Activated B cell treated with CpG ODN at 0.5 μM for 24 hours (primary cell): ENCODE measurements at regions not wholly inside any gene's neighbourhood (a gene's known extent, or its start where the extent isn't known, plus 50 kb on each side); places are given as distances from the start of the nearest gene placed in this dataset.

Experiments used
- ATAC-seq: fragments of 200-7000 bp; cut with Tn5 transposase; one replicate; pipeline ENCODE4 v1.10.0; 2021; ENCODE audit warnings: low read depth, mild to moderate bottlenecking, moderate library complexity
- CTCF ChIA-PET: fragments of 350-600 bp; sonication (Branson Sonifier 250); formaldehyde crosslinking; loops from one replicate; lab custom pipeline; 2021; ENCODE audit warnings: antibody characterized with exemption; lab: Charles Lee
- POLR2A ChIA-PET: fragments of 350-600 bp; sonication (Branson Sonifier 250); formaldehyde crosslinking; loops from one replicate; lab custom pipeline; 2021; ENCODE audit warnings: antibody characterized with exemption; lab: Charles Lee
- DNase-seq: peaks from one replicate; pipeline ENCODE4 v3.0.0; 2022
- H3K27ac Mint-ChIP-seq: one replicate; pipeline ENCODE4 v1.8.0; 2020; ENCODE audit warnings: mixed read lengths
- H3K27me3 Mint-ChIP-seq: one replicate; pipeline ENCODE4 v1.8.0; 2021; ENCODE audit warnings: mixed read lengths
- H3K36me3 Mint-ChIP-seq: one replicate; pipeline ENCODE4 v1.8.0; 2021; ENCODE audit warnings: low read depth, mixed read lengths
- H3K4me1 Mint-ChIP-seq: one replicate; pipeline ENCODE4 v1.8.0; 2021; ENCODE audit warnings: mixed read lengths
- H3K4me3 Mint-ChIP-seq: one replicate; pipeline ENCODE4 v1.8.0; 2020; ENCODE audit warnings: mild to moderate bottlenecking, mixed read lengths
- H3K9me3 Mint-ChIP-seq: one replicate; pipeline ENCODE4 v1.8.0; 2020; ENCODE audit warnings: mixed read lengths
- intact Hi-C: fragments of 100-400 bp; cut with micrococcal nuclease; formaldehyde crosslinking; loops from one replicate; pipeline ENCODE4 v1.15.1; 2024
- TF ChIP-seq, protein P1 (sequence below): fragments of 200-600 bp; IDR thresholded peaks from one replicate; pipeline ENCODE4 v1.8.0; 2022; ENCODE audit warnings: antibody characterized with exemption, mild to moderate bottlenecking

DNA sequence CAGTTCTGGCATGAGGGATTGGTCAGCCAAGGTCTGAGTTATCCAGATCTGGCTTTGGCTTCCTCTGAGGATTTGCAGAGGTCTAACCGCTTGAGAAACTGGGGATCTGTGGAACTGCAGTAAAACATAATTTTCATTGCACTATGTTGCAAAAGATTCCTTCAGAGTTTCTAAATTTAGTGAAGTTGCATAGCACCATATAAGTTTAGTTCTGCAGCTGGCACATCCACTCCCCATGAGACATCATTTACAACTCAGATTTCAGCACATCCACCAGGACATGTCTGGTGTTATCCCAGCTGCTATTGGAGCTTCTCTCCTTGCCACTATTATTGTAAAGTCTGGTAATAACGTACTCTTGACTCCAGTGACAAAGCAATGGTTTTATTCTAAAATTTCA, 181.5 kb downstream of the CWF19L2 start:
- Mint-ChIP-seq H3K4me1 (no peaks in the 10 kb centered on the region), H3K36me3 (no peaks in the 10 kb centered on the region), H3K9me3 (peaks cover 5% of the 10 kb centered on the region), H3K4me3 (no peak overlapping the region), H3K27ac (no peak overlapping the region), H3K27me3 (no peaks in the 10 kb centered on the region)
- DNase-seq (no peak), ATAC-seq (no peak)
- TF ChIP-seq, protein P1, sequence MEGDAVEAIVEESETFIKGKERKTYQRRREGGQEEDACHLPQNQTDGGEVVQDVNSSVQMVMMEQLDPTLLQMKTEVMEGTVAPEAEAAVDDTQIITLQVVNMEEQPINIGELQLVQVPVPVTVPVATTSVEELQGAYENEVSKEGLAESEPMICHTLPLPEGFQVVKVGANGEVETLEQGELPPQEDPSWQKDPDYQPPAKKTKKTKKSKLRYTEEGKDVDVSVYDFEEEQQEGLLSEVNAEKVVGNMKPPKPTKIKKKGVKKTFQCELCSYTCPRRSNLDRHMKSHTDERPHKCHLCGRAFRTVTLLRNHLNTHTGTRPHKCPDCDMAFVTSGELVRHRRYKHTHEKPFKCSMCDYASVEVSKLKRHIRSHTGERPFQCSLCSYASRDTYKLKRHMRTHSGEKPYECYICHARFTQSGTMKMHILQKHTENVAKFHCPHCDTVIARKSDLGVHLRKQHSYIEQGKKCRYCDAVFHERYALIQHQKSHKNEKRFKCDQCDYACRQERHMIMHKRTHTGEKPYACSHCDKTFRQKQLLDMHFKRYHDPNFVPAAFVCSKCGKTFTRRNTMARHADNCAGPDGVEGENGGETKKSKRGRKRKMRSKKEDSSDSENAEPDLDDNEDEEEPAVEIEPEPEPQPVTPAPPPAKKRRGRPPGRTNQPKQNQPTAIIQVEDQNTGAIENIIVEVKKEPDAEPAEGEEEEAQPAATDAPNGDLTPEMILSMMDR = no peak
- ChIA-PET CTCF (no interaction called here), POLR2A (no interaction called here)
- intact Hi-C loops = no loop called here

DNA sequence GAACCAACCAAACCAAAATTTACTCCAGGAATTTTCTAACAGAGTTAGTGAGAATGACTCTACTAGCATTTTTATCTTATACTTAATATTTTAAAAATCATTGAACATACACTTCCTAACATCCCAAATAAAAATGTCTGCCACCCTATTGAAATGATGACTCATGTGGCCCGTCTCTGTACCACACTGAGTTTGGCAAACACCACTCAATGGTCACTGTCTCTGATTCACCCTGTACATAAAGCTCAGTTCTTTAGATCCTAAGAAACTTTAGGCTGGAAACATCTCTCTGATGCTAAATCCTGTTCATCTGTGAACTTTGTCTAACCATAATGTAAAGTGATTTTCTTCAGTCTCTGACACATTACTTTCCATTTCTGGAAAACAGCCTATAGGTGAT, 182.0 kb downstream of the CWF19L2 start:
- CTCF ChIA-PET = no interaction called here
- DNase-seq (no peak), ATAC-seq (no peak)
- Mint-ChIP-seq H3K4me3 (no peak overlapping the region), H3K27me3 (no peaks in the 10 kb centered on the region), H3K9me3 (peaks cover 5% of the 10 kb centered on the region), H3K36me3 (no peaks in the 10 kb centered on the region), H3K27ac (no peak overlapping the region), H3K4me1 (no peaks in the 10 kb centered on the region)
- TF ChIP-seq, protein P1 = no peak
- POLR2A ChIA-PET = interaction anchor here (0.6 kb wide), 1 partner anchor 12 kb away, joined by 10 read pairs; no protein-coding TSS in a partner anchor
- intact Hi-C loops = no loop called here

DNA sequence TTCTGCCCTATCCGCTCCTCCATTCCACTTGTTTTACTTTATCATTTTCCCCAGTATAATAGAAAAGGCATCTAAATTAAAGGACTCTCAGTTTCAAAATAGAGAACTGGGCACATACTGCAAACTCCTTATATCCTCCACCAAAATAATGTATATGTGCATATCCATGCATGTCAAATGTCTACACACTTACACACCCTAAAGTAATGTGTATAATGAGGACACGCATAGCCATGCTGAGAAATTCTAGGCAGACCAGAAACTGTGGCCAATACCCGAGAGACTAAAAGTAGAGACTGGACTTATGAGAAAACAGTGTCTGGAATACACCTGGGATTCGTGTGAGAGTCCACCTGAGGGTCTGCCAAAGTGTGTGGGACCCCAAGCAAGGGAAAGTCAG, 183.5 kb downstream of the CWF19L2 start:
- Mint-ChIP-seq H3K4me3 (no peak overlapping the region), H3K27me3 (no peaks in the 10 kb centered on the region)
- POLR2A ChIA-PET = no interaction called here

DNA sequence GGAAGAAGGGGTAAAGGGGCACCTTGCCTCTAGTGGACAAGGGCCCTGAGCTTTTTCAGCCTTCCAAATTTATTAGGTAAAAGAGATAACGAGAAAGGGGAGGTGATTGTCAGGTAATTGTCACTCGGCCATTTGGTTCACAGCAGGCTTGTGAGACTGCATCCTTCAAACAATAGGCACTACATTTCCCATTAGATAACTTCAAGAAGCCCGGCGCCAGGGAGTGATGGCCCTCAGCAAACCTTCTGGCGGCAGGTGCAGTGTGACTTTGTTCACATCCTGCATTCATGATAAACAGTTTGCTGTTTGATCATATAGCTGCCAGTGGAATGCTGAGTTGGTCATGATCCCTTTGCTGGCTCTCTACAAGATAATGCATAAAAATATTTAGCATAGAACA, 185.1 kb downstream of the CWF19L2 start:
- DNase-seq (no peak), ATAC-seq (no peak)
- Mint-ChIP-seq H3K36me3 (no peaks in the 10 kb centered on the region), H3K4me3 (no peak overlapping the region), H3K4me1 (no peaks in the 10 kb centered on the region), H3K9me3 (no peaks in the 10 kb centered on the region), H3K27ac (no peak overlapping the region), H3K27me3 (no peaks in the 10 kb centered on the region)
- ChIA-PET CTCF (no interaction called here), POLR2A (no interaction called here)
- TF ChIP-seq, protein P1 = no peak
- intact Hi-C loops = no loop called here

More for the DNA sequence above, 183.5 kb downstream of the CWF19L2 start:
- TF ChIP-seq, protein P1 = no peak
- no peak for ATAC-seq
- no peaks in the 10 kb centered on the region for H3K36me3 Mint-ChIP-seq
- no peak overlapping the region for H3K27ac Mint-ChIP-seq
- CTCF ChIA-PET = no interaction called here
- no peaks in the 10 kb centered on the region for H3K4me1 Mint-ChIP-seq
- intact Hi-C loops = no loop called here
- DNase-seq = no peak
- H3K9me3 Mint-ChIP-seq = peaks cover 5% of the 10 kb centered on the region

DNA sequence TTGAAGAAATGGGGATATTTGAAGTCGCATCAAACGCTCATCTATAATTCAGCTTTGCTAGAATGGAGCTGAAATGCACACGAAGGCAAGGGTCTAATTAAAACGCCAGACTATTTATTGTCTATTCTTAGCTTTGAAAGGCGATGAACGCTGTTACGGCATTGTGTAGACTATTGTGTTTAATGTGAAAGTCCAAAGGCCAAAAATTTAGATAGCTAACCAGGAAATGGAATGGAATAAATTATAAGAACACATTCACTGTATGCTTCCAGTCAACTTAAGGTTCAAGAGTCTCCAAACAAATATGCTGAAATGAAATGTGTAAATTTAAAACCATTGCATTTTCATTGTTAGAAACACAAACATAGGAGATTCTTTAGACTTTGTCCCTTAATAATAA, 186.2 kb downstream of the CWF19L2 start:
- Mint-ChIP-seq H3K9me3 (no peaks in the 10 kb centered on the region), H3K4me1 (no peaks in the 10 kb centered on the region), H3K4me3 (no peak overlapping the region), H3K27ac (no peak overlapping the region), H3K36me3 (no peaks in the 10 kb centered on the region), H3K27me3 (no peaks in the 10 kb centered on the region)
- intact Hi-C loops = no loop called here
- ATAC-seq (no peak), DNase-seq (no peak)
- CTCF ChIA-PET = no interaction called here
- POLR2A ChIA-PET = no interaction called here
- TF ChIP-seq, protein P1 = no peak
